ENCODE measurements at regions not wholly inside any gene's neighbourhood (a gene's known extent, or its start where the extent isn't known, plus 50 kb on each side); places are given as distances from the start of the nearest gene placed in this dataset.

DNA sequence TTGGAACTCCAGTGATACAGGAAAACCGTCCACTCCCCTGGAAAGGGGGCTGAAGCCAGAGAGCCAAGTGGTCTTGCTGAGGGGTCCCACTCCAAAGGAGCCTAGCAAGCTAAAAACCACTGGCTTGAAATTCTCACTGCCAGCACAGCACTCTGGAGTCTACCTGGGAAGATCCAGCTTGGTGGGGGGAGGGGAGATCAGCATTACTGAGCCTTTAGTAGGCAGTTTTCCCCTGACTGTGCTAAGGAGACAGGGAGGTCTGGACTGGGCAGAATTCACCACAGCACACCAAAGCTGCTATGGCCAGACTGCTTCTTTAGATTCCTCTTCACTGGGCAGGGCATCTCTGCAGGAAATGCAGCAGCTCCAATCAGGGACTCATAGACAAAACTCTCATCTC is 510.7 kb upstream of the LRRTM1 start:
- TF ChIP-seq, protein P1, sequence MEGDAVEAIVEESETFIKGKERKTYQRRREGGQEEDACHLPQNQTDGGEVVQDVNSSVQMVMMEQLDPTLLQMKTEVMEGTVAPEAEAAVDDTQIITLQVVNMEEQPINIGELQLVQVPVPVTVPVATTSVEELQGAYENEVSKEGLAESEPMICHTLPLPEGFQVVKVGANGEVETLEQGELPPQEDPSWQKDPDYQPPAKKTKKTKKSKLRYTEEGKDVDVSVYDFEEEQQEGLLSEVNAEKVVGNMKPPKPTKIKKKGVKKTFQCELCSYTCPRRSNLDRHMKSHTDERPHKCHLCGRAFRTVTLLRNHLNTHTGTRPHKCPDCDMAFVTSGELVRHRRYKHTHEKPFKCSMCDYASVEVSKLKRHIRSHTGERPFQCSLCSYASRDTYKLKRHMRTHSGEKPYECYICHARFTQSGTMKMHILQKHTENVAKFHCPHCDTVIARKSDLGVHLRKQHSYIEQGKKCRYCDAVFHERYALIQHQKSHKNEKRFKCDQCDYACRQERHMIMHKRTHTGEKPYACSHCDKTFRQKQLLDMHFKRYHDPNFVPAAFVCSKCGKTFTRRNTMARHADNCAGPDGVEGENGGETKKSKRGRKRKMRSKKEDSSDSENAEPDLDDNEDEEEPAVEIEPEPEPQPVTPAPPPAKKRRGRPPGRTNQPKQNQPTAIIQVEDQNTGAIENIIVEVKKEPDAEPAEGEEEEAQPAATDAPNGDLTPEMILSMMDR (IDR thresholded peaks at IDR 0.05): no peak
- ATAC-seq (ENCODE audit: low FRiP score) (no peak), DNase-seq (ENCODE audit: low spot score) (no peak)

DNA sequence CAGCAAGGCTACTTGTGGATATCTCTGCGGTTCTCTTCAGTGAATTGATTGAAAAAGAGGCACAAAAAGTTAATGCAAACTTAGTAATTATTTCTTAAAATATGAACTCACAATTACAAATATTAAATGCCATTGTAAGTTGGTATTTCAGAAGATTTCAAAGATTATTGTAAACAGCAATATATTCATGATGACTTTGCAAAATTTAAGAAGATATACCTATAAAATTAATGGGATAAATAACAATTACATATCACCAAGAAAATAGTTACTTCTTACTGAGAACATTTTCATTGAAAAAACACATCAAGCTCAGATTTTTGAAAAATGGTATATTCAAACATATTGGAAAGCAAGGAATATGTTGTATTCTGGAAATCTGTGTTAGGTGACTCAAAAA is 482.0 kb upstream of the LRRTM1 start:
- DNase-seq (ENCODE audit: low spot score) (no peak), ATAC-seq (ENCODE audit: low FRiP score) (no peak)
- TF ChIP-seq, protein P1 (IDR thresholded peaks at IDR 0.05): no peak

DNA sequence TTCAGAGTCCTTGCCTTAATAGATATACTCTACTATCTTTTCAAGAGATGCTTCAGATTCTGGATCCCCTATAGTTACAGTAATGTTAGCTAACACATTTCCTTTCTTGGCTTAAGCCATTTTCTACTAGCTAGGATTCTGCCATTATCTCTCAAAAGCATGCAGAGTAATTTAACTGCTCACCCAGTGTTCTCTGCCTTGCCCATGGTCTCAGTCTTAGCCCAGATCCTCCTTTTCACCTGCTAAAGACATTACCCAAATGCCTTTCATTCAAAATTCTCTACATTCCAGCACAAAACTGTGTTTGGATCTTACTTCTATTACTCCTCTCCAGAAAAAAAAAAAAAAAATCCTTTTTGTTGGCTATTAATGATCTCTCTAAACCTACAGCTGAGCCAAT is 474.2 kb upstream of the LRRTM1 start:
- DNase-seq (ENCODE audit: low spot score) (no peak), ATAC-seq (ENCODE audit: low FRiP score) (no peak)
- TF ChIP-seq, protein P1 (IDR thresholded peaks at IDR 0.05): no peak

DNA sequence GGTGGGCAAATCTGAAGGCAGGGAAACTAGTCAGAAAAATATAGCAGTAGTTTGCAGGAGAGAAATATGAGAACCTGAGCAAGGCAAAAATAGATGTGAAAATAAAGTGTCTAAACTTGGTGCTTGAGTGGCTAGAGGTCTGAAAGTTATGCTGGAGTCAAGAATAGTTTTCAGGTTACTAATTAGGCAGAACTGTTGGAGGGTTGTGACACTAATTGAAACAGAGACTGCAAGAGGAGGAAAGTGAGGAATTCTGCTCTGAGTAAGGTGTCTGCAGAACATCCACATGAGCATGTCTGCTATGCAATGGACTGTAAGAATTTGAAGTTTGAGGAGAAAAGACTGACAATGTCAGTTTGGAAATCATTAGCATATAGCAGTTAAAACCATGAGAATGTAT is 444.0 kb upstream of the LRRTM1 start:
- no peak for DNase-seq (ENCODE audit: low spot score)
- ATAC-seq (ENCODE audit: low FRiP score): no peak
- TF ChIP-seq, protein P1 (IDR thresholded peaks at IDR 0.05): no peak

DNA sequence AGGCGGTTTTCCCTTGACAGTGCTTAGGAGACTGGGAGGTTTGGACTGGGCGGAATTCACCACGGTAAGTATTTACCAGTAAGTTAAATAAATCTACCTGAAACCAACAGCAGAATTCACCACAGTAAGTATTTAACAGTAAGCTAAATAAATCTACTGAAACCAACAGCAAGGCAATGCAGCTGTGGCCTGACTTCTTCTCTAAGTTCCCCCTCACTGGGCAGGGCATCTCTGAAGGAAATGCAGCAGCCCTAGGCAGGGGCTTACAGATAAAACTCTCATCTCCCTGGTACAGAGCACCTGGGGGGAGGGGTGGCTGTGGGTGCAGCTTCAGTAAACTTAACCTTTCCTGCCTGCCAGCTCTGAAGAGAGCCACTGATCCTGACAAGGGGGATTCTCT is 432.5 kb upstream of the LRRTM1 start:
- ATAC-seq (ENCODE audit: low FRiP score) (no peak), DNase-seq (ENCODE audit: low spot score) (no peak)
- TF ChIP-seq, protein P1 (IDR thresholded peaks at IDR 0.05): no peak

DNA sequence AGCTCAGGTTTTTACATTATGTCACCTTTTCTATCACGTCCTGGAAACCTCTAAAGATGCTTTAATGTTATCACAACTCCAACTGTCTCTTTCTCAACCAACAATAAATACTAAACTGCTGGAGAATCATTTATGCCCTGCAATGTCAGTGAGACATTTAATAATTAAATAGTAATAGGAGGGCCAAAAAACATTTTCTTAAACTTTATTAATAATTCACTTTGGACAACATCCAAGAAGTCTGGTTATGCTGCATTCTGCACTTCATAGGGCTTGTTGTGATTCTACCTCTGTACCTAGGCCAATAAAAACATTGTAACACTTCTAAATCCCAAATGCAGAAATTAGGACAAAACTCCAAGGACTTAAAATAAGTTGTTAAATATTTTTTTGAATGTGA is 420.4 kb upstream of the LRRTM1 start:
- TF ChIP-seq, protein P1 (IDR thresholded peaks at IDR 0.05): no peak
- DNase-seq (ENCODE audit: low spot score) (no peak), ATAC-seq (ENCODE audit: low FRiP score) (no peak)

DNA sequence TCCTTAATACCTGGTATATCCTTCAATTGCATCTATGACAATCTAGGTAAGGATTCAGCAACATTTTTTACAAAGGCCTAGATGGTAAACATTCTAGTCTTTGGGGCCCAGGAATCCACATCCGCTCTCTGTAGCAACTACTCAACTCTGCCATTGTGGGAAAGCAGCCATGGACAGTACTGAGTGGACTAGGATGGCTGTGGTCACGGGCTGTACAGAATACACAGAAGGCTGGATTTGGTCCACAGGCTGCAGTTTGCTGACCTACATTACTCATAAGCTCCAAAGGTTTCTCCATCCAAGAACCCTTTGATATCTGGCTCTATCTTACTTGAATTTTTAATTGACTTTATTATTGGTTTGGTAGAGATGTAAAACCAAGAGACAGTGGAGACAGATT is 418.3 kb upstream of the LRRTM1 start:
- TF ChIP-seq, protein P1 (IDR thresholded peaks at IDR 0.05): no peak
- ATAC-seq (ENCODE audit: low FRiP score) (no peak), DNase-seq (ENCODE audit: low spot score) (no peak)

All from omental fat pad (tissue), 3 donors.